GM23248 (cell line): ENCODE measurements at regions not wholly inside any gene's neighbourhood (a gene's known extent, or its start where the extent isn't known, plus 50 kb on each side); places are given as distances from the start of the nearest gene placed in this dataset.

Experiments
- EZH2 ChIP-seq: fragments of 200-600 bp; sonication (generic); IDR thresholded peaks from 2 replicates; pipeline ENCODE4 v1.6.1; 2018; ENCODE audit warnings: antibody characterized with exemption, mild to moderate bottlenecking; ENCODE audit not compliant: insufficient read depth, poor library complexity, severe bottlenecking
- EZH2phosphoT487 ChIP-seq: fragments of 200-600 bp; sonication (generic); IDR thresholded peaks from 2 replicates; pipeline ENCODE4 v1.6.1; 2018; ENCODE audit warnings: antibody characterized with exemption, moderate library complexity, mild to moderate bottlenecking, low read depth; ENCODE audit not compliant: insufficient read depth

DNA sequence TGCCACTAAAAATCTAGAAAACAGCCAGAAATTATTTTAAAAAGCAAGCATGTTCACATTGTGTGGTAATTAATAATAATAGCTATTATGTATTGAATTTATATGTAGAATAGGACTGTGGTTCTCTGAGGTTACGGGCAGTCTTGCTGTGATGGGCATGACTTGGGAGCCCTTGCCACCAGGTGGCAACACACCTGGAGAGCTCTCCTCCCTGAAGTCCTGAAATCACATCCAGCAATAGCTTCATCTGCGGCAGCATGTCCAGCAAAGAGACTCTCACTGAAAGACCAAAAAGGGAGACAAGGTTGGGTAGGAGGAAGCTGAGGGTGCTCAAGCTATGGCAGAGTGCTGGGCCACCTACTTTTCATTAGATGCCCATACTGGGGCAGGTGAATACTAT is 206.8 kb upstream of the IL12A start:
- no peak for TF ChIP-seq EZH2
- TF ChIP-seq EZH2phosphoT487 = no peak
